A549 (cell line): ENCODE measurements at regions not wholly inside any gene's neighbourhood (a gene's known extent, or its start where the extent isn't known, plus 50 kb on each side); places are given as distances from the start of the nearest gene placed in this dataset.

ENCODE experiments used
- ATAC-seq, 2 experiments: fragments of 200-7000 bp in 1 of 2; fragments of >200 bp in 1 of 2; cut with Nextera tagmentation in 1 of 2; cut with Tn5 transposase in 1 of 2; 3 replicates each; pipeline versions ENCODE4 v1.8.0 to v1.9.1; 2018 to 2020; ENCODE audit warnings: mild to moderate bottlenecking in 1 of 2, moderate library complexity in 1 of 2
- CTCF ChIA-PET: fragments of 300-600 bp; sonication (Branson Sonifier 250); formaldehyde crosslinking; extraction: SDS; loops from one replicate; lab custom pipeline; 2021; ENCODE audit warnings: antibody characterized with exemption, inconsistent platforms; lab: Yijun Ruan, JAX
- POLR2A ChIA-PET: fragments of 350-600 bp; formaldehyde crosslinking; extraction: SDS; loops from one replicate; lab custom pipeline; 2021; ENCODE audit warnings: antibody characterized with exemption, inconsistent platforms; lab: Yijun Ruan, JAX
- DNase-seq, 2 experiments: peaks; one replicate each; pipeline versions ENCODE4 v3.0.0 to v3.0.0-alpha.2; 2011 to 2016; ENCODE audit warnings: low read depth in 1 of 2, low spot score in 1 of 2
- FAIRE-seq: peaks from 2 replicates; lab custom pipeline; 2011; peaks lifted over from hg19 to GRCh38; lab: Jason Lieb, UNC
- H3K27ac ChIP-seq, 2 experiments: fragments of >200 bp; sonication (Bioruptor Twin); formaldehyde crosslinking; 3 replicates each; pipeline ENCODE4 v1.5.1; 2016 to 2017
- H3K4me1 ChIP-seq: fragments of >200 bp; sonication (Bioruptor Twin); formaldehyde crosslinking; 3 replicates; pipeline ENCODE4 v1.6.1; 2016
- H3K4me2 ChIP-seq: fragments of >200 bp; sonication (Bioruptor Twin); formaldehyde crosslinking; 3 replicates; pipeline ENCODE4 v1.6.1; 2016
- H3K4me3 ChIP-seq: fragments of >200 bp; sonication (Bioruptor Twin); formaldehyde crosslinking; 3 replicates; pipeline ENCODE4 v1.5.1; 2016
- H3K9me3 ChIP-seq: fragments of >200 bp; sonication (Bioruptor Twin); formaldehyde crosslinking; 3 replicates; pipeline ENCODE4 v1.6.1; 2016
- ATOH8 ChIP-seq: fragments of 250-450 bp; sonication (Bioruptor Pico); IDR thresholded peaks from 2 replicates; pipeline ENCODE4 v1.5.0; 2020; ENCODE audit warnings: low read depth, mild to moderate bottlenecking, moderate library complexity
- BCL3 ChIP-seq: fragments of >200 bp; sonication (Bioruptor Twin); formaldehyde crosslinking; IDR thresholded peaks from 3 replicates; pipeline ENCODE4 v1.6.1; 2016
- CBX8 ChIP-seq: fragments of 200-600 bp; sonication (generic); IDR thresholded peaks from 2 replicates; pipeline ENCODE4 v1.6.1; 2016
- EHF ChIP-seq: fragments of 250-450 bp; sonication (Bioruptor Pico); IDR thresholded peaks from 2 replicates; pipeline ENCODE4 v1.5.0; 2020; ENCODE audit warnings: mild to moderate bottlenecking
- FOSL2 ChIP-seq, 2 experiments: fragments of 450-650 bp in 1 of 2; fragments of >200 bp in 1 of 2; sonication (Bioruptor Twin) in 1 of 2; formaldehyde crosslinking; IDR thresholded peaks; 2 replicates each; pipeline versions ENCODE4 v1.5.0 to v1.6.1; 2016 to 2020; ENCODE audit warnings: mild to moderate bottlenecking in 1 of 2, moderate library complexity in 1 of 2
- GATA3 ChIP-seq: IDR thresholded peaks from 2 replicates; pipeline ENCODE4 v1.6.1; 2012; ENCODE audit warnings: borderline replicate concordance
- HDAC2 ChIP-seq: fragments of 200-600 bp; sonication (generic); IDR thresholded peaks from 2 replicates; pipeline ENCODE4 v1.6.1; 2016
- HES2 ChIP-seq: fragments of >200 bp; sonication (Bioruptor Twin); formaldehyde crosslinking; IDR thresholded peaks from 2 replicates; pipeline ENCODE4 v1.6.1; 2016
- HOXA7 ChIP-seq: fragments of 250-450 bp; sonication (Bioruptor Pico); IDR thresholded peaks from 2 replicates; pipeline ENCODE4 v1.5.0; 2020; ENCODE audit warnings: mild to moderate bottlenecking, moderate library complexity
- KDM1A ChIP-seq: fragments of 200-600 bp; sonication (generic); IDR thresholded peaks from 2 replicates; pipeline ENCODE4 v1.6.1; 2016; ENCODE audit warnings: low read depth, mild to moderate bottlenecking
- KDM5A ChIP-seq: fragments of 200-600 bp; sonication (generic); IDR thresholded peaks from 2 replicates; pipeline ENCODE4 v1.6.1; 2016; ENCODE audit warnings: antibody characterized with exemption, mild to moderate bottlenecking
- NFE2L2 ChIP-seq: fragments of 150-350 bp; conservative IDR thresholded peaks from 2 replicates; pipeline ENCODE4 v1.6.1; 2014; ENCODE audit warnings: low read length
- PHF8 ChIP-seq: fragments of 200-600 bp; sonication (generic); IDR thresholded peaks from 2 replicates; pipeline ENCODE4 v1.6.1; 2016; ENCODE audit warnings: low read depth, mild to moderate bottlenecking, antibody characterized with exemption, moderate library complexity, borderline replicate concordance
- POLR2AphosphoS2 ChIP-seq: conservative IDR thresholded peaks from 2 replicates; pipeline ENCODE4 v1.6.1; 2012; ENCODE audit warnings: low read length, improper control_type of control experiment, inconsistent platforms
- RAD21 ChIP-seq, 2 experiments: fragments of >200 bp in 1 of 2; sonication (Bioruptor Twin) in 1 of 2; formaldehyde crosslinking in 1 of 2; IDR thresholded peaks in 1 of 2; conservative IDR thresholded peaks in 1 of 2; 2 replicates in 1 of 2; 3 replicates in 1 of 2; pipeline ENCODE4 v1.6.1; 2012 to 2018; ENCODE audit warnings: inconsistent platforms in 1 of 2
- RARB ChIP-seq: fragments of 250-450 bp; sonication (Bioruptor Pico); IDR thresholded peaks from 2 replicates; pipeline ENCODE4 v1.8.0; 2021; ENCODE audit warnings: mild to moderate bottlenecking, moderate library complexity
- RNF2 ChIP-seq: fragments of 200-600 bp; sonication (generic); IDR thresholded peaks from 2 replicates; pipeline ENCODE4 v1.6.1; 2016; ENCODE audit warnings: low read depth, mild to moderate bottlenecking, antibody characterized with exemption, moderate library complexity, borderline replicate concordance
- SREBF2 ChIP-seq: fragments of 450-650 bp; IDR thresholded peaks from 2 replicates; pipeline ENCODE4 v1.6.1; 2014; ENCODE audit warnings: mild to moderate bottlenecking, moderate library complexity
- TP53 ChIP-seq: fragments of 250-450 bp; sonication (Bioruptor Pico); IDR thresholded peaks from 2 replicates; pipeline ENCODE4 v1.5.0; 2021; ENCODE audit warnings: mild to moderate bottlenecking, moderate library complexity
- ZC3H11A ChIP-seq: fragments of 450-650 bp; IDR thresholded peaks from 2 replicates; pipeline ENCODE4 v1.6.1; 2014; ENCODE audit warnings: antibody characterized with exemption, mild to moderate bottlenecking
- ZNF302 ChIP-seq: fragments of 250-450 bp; sonication (Bioruptor Pico); IDR thresholded peaks from 2 replicates; pipeline ENCODE4 v1.9.0; 2021; ENCODE audit warnings: inconsistent platforms, mild to moderate bottlenecking, moderate library complexity
- WGBS: methylation state at CpG from one replicate; pipeline ENCODE4 v1.1.6; 2017; ENCODE audit errors: missing lambda C conversion rate; 5-methylcytosine and 5-hydroxymethylcytosine counted together
- TF ChIP-seq, protein P1 (sequence below): IDR thresholded peaks from 2 replicates; pipeline ENCODE4 v1.6.1; 2012
- TF ChIP-seq, protein P2 (sequence below): fragments of 450-650 bp; IDR thresholded peaks from 2 replicates; pipeline ENCODE4 v1.6.1; 2014; ENCODE audit warnings: antibody characterized with exemption

- Histone ChIP-seq H3K27ac (no peak overlapping the region), H3K4me2 (no peak overlapping the region), H3K4me3 (no peak overlapping the region), H3K4me1 (no peaks in the 10 kb centered on the region), H3K9me3 (no peaks in the 10 kb centered on the region)
- ChIA-PET POLR2A (no interaction called here), CTCF (interaction anchor here (2.1 kb wide), 1 partner anchor 9 kb away, joined by 6 read pairs; no protein-coding TSS in a partner anchor)
- DNase-seq = no peak
- no peak for FAIRE-seq
- TF ChIP-seq GATA3 (no peak), HDAC2 (no peak), KDM5A (no peak), BCL3 (no peak), ZNF302 (no peak)
- 5% methylated on average over 1 of the region's 1 CpG for WGBS
- no peak for ATAC-seq
Measured at GRCh38 chr7:115689941-115690340, 340.6 kb downstream of the TFEC start.

GRCh38 chr7:115683093-115683492 is 347.5 kb downstream of the TFEC start:
- ChIA-PET POLR2A (no interaction called here), CTCF (no interaction called here)
- no peak overlapping the region for H3K4me2 ChIP-seq
- no peaks in the 10 kb centered on the region for H3K9me3 ChIP-seq
- WGBS = 62% methylated on average over 3 of the region's 3 CpGs
- TF ChIP-seq ATOH8 (no peak), RNF2 (no peak), HES2 (no peak), ZC3H11A (no peak), RARB (CRISPR knock-in tag) (no peak), PHF8 (no peak), SREBF2 (no peak), HOXA7 (no peak), CBX8 (no peak), TP53 (CRISPR knock-in tag) (no peak), FOSL2 (IDR thresholded peaks at IDR 0.05) (no peak), FOSL2 (CRISPR knock-in tag; IDR thresholded peaks at IDR 0.05) (no peak), POLR2AphosphoS2 (no peak), NFE2L2 (no peak), KDM1A (no peak), EHF (no peak), RAD21 (conservative IDR thresholded peaks at IDR 0.05 in 1 of 2, IDR thresholded peaks at IDR 0.05 in 1 of 2) (no peak)
- TF ChIP-seq, protein P1, sequence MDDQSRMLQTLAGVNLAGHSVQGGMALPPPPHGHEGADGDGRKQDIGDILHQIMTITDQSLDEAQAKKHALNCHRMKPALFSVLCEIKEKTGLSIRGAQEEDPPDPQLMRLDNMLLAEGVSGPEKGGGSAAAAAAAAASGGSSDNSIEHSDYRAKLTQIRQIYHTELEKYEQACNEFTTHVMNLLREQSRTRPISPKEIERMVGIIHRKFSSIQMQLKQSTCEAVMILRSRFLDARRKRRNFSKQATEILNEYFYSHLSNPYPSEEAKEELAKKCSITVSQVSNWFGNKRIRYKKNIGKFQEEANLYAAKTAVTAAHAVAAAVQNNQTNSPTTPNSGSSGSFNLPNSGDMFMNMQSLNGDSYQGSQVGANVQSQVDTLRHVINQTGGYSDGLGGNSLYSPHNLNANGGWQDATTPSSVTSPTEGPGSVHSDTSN = no peak
- TF ChIP-seq, protein P2, sequence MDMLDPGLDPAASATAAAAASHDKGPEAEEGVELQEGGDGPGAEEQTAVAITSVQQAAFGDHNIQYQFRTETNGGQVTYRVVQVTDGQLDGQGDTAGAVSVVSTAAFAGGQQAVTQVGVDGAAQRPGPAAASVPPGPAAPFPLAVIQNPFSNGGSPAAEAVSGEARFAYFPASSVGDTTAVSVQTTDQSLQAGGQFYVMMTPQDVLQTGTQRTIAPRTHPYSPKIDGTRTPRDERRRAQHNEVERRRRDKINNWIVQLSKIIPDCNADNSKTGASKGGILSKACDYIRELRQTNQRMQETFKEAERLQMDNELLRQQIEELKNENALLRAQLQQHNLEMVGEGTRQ = no peak
- DNase-seq = no peak
- no peak for FAIRE-seq
- H3K4me1 ChIP-seq = peaks cover 5% of the 10 kb centered on the region; the same call in 2 of the 3 replicates
- H3K4me3 ChIP-seq = no peak overlapping the region
- H3K27ac ChIP-seq = no peak overlapping the region
- ATAC-seq = no peak
